HepG2 (cell line): ENCODE measurements at regions not wholly inside any gene's neighbourhood (a gene's known extent, or its start where the extent isn't known, plus 50 kb on each side); places are given as distances from the start of the nearest gene placed in this dataset.
A peak's percentile ranks its signal among the peaks of the same experiment; 100 is the strongest.

Source experiments
- EZH2 ChIP-seq: conservative IDR thresholded peaks from 2 replicates; pipeline ENCODE4 v1.6.1; 2012; ENCODE audit warnings: mild to moderate bottlenecking, low read depth, low read length, moderate library complexity
- KLF15 ChIP-seq: sonication (generic); formaldehyde crosslinking; IDR thresholded peaks from 2 replicates; pipeline ENCODE4 v1.8.1; 2023; ENCODE audit warnings: borderline replicate concordance, mild to moderate bottlenecking, inconsistent platforms, missing genetic modification reagents, mixed read lengths
- NAIF1 ChIP-seq: sonication (generic); formaldehyde crosslinking; IDR thresholded peaks from 2 replicates; pipeline ENCODE4 v1.5.0; 2020; ENCODE audit warnings: mild to moderate bottlenecking, missing genetic modification reagents, borderline replicate concordance
- NFIC ChIP-seq: IDR thresholded peaks from 2 replicates; pipeline ENCODE4 v1.6.1; 2012; ENCODE audit warnings: mild to moderate bottlenecking, low read length, inconsistent platforms
- PHF8 ChIP-seq: sonication (generic); formaldehyde crosslinking; IDR thresholded peaks from 2 replicates; pipeline ENCODE4 v1.5.0; 2020; ENCODE audit warnings: missing genetic modification reagents
- POLR2A ChIP-seq, 2 experiments: IDR thresholded peaks; 2 replicates each; pipeline ENCODE4 v1.6.1; 2011; ENCODE audit warnings: low read depth in 2 of 2, low read length in 2 of 2, mild to moderate bottlenecking in 1 of 2, moderate library complexity in 1 of 2; ENCODE audit not compliant: insufficient read depth in 1 of 2
- PPARG ChIP-seq: conservative IDR thresholded peaks from 2 replicates; pipeline ENCODE4 v1.6.1; 2016; ENCODE audit warnings: missing biosample characterization, missing genetic modification reagents
- TMF1 ChIP-seq: sonication (generic); formaldehyde crosslinking; IDR thresholded peaks from 2 replicates; pipeline ENCODE4 v1.8.1; 2022; ENCODE audit warnings: low read depth, missing genetic modification reagents
- TOPORS ChIP-seq: sonication (generic); formaldehyde crosslinking; IDR thresholded peaks from 2 replicates; pipeline ENCODE4 v1.8.0; 2023; ENCODE audit warnings: mild to moderate bottlenecking, missing genetic modification reagents
- ZKSCAN5 ChIP-seq: sonication (generic); formaldehyde crosslinking; IDR thresholded peaks from 2 replicates; pipeline ENCODE4 v1.5.1; 2020; ENCODE audit warnings: mild to moderate bottlenecking, missing genetic modification reagents
- ZMYM3 ChIP-seq: sonication (generic); formaldehyde crosslinking; IDR thresholded peaks from 2 replicates; pipeline ENCODE4 v1.5.1; 2020; ENCODE audit warnings: mild to moderate bottlenecking, missing genetic modification reagents
- ZNF225 ChIP-seq: sonication (generic); formaldehyde crosslinking; IDR thresholded peaks from 2 replicates; pipeline ENCODE4 v1.4.0; 2020; ENCODE audit warnings: mild to moderate bottlenecking, missing genetic modification reagents
- ZNF230 ChIP-seq: sonication (generic); formaldehyde crosslinking; IDR thresholded peaks from 2 replicates; pipeline ENCODE4 v1.4.0; 2020; ENCODE audit warnings: mild to moderate bottlenecking, missing genetic modification reagents
- ZNF367 ChIP-seq: sonication (generic); formaldehyde crosslinking; IDR thresholded peaks from 2 replicates; pipeline ENCODE4 v1.4.0; 2020; ENCODE audit warnings: missing genetic modification reagents, borderline replicate concordance
- ZNF619 ChIP-seq: sonication (generic); formaldehyde crosslinking; IDR thresholded peaks from 2 replicates; pipeline ENCODE4 v1.4.0; 2020; ENCODE audit warnings: mild to moderate bottlenecking, missing genetic modification reagents
- ZNF839 ChIP-seq: sonication (generic); formaldehyde crosslinking; IDR thresholded peaks from 2 replicates; pipeline ENCODE4 v1.4.0; 2020; ENCODE audit warnings: missing genetic modification reagents, mild to moderate bottlenecking, borderline replicate concordance
- ZSCAN31 ChIP-seq: sonication (generic); formaldehyde crosslinking; IDR thresholded peaks from 2 replicates; pipeline ENCODE4 v1.5.0; 2020; ENCODE audit warnings: low read depth, mild to moderate bottlenecking, missing genetic modification reagents
- TF ChIP-seq, protein P1 (sequence below): sonication (generic); formaldehyde crosslinking; IDR thresholded peaks from 2 replicates; pipeline ENCODE4 v1.4.0; 2020; ENCODE audit warnings: missing genetic modification reagents, borderline replicate concordance
- TF ChIP-seq, protein P2 (sequence below): sonication (generic); formaldehyde crosslinking; IDR thresholded peaks from 2 replicates; pipeline ENCODE4 v1.8.0; 2022; ENCODE audit warnings: missing genetic modification reagents, mild to moderate bottlenecking, moderate library complexity, borderline replicate concordance
- TF ChIP-seq, protein P3 (sequence below): sonication (generic); formaldehyde crosslinking; conservative IDR thresholded peaks from 2 replicates; pipeline ENCODE4 v1.4.0; 2020; ENCODE audit warnings: missing genetic modification reagents
- TF ChIP-seq, protein P4 (sequence below): sonication (generic); formaldehyde crosslinking; IDR thresholded peaks from 2 replicates; pipeline ENCODE4 v1.8.0; 2022; ENCODE audit warnings: missing genetic modification reagents, mild to moderate bottlenecking, inconsistent platforms, borderline replicate concordance
- TF ChIP-seq, protein P5 (sequence below): sonication (generic); formaldehyde crosslinking; IDR thresholded peaks from 2 replicates; pipeline ENCODE4 v1.8.0; 2022; ENCODE audit warnings: mild to moderate bottlenecking, missing genetic modification reagents, borderline replicate concordance

DNA sequence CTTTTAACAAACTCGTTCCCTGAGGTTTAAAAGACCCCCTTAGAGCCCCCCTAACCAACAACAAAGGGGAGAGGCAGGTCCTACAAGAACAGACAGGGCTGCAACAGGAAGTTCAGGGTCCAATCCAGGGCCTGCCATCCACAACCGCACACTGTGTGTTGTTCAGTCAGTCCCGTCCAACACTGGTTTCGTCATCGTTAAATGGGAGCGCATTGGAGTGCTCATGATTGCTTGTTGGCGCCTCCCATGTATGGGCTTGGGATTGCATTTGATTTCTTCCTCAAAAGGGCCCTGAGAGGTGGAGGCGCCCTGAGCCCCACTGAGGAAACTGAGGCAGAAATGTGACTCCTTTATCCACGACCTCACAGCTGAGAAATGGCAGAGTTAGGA, 174.1 kb downstream of the MN1 start (continued):
- TF ChIP-seq, protein P1, sequence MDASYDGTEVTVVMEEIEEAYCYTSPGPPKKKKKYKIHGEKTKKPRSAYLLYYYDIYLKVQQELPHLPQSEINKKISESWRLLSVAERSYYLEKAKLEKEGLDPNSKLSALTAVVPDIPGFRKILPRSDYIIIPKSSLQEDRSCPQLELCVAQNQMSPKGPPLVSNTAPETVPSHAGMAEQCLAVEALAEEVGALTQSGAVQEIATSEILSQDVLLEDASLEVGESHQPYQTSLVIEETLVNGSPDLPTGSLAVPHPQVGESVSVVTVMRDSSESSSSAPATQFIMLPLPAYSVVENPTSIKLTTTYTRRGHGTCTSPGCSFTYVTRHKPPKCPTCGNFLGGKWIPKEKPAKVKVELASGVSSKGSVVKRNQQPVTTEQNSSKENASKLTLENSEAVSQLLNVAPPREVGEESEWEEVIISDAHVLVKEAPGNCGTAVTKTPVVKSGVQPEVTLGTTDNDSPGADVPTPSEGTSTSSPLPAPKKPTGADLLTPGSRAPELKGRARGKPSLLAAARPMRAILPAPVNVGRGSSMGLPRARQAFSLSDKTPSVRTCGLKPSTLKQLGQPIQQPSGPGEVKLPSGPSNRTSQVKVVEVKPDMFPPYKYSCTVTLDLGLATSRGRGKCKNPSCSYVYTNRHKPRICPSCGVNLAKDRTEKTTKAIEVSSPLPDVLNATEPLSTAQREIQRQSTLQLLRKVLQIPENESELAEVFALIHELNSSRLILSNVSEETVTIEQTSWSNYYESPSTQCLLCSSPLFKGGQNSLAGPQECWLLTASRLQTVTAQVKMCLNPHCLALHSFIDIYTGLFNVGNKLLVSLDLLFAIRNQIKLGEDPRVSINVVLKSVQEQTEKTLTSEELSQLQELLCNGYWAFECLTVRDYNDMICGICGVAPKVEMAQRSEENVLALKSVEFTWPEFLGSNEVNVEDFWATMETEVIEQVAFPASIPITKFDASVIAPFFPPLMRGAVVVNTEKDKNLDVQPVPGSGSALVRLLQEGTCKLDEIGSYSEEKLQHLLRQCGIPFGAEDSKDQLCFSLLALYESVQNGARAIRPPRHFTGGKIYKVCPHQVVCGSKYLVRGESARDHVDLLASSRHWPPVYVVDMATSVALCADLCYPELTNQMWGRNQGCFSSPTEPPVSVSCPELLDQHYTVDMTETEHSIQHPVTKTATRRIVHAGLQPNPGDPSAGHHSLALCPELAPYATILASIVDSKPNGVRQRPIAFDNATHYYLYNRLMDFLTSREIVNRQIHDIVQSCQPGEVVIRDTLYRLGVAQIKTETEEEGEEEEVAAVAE (CRISPR knock-in tag): no peak
- TF ChIP-seq ZNF839 (CRISPR knock-in tag) (no peak), EZH2 (no peak), NAIF1 (CRISPR knock-in tag) (no peak), ZMYM3 (CRISPR knock-in tag) (no peak), PPARG (CRISPR knock-in tag) (no peak), ZNF619 (no peak), KLF15 (CRISPR knock-in tag) (no peak), TOPORS (no peak), POLR2A (IDR thresholded peaks at IDR 0.05; ENCODE audit: insufficient read depth in 1 of 2, low read depth in 2 of 2, low read length in 2 of 2) (no peak), TMF1 (CRISPR knock-in tag) (no peak), ZSCAN31 (CRISPR knock-in tag) (no peak), PHF8 (no peak), ZKSCAN5 (CRISPR knock-in tag) (no peak), NFIC (no peak), ZNF225 (CRISPR knock-in tag) (no peak), ZNF367 (CRISPR knock-in tag) (no peak), ZNF230 (CRISPR knock-in tag) (no peak)
- TF ChIP-seq, protein P2, sequence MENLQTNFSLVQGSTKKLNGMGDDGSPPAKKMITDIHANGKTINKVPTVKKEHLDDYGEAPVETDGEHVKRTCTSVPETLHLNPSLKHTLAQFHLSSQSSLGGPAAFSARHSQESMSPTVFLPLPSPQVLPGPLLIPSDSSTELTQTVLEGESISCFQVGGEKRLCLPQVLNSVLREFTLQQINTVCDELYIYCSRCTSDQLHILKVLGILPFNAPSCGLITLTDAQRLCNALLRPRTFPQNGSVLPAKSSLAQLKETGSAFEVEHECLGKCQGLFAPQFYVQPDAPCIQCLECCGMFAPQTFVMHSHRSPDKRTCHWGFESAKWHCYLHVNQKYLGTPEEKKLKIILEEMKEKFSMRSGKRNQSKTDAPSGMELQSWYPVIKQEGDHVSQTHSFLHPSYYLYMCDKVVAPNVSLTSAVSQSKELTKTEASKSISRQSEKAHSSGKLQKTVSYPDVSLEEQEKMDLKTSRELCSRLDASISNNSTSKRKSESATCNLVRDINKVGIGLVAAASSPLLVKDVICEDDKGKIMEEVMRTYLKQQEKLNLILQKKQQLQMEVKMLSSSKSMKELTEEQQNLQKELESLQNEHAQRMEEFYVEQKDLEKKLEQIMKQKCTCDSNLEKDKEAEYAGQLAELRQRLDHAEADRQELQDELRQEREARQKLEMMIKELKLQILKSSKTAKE (CRISPR knock-in tag): no peak
- TF ChIP-seq, protein P3, sequence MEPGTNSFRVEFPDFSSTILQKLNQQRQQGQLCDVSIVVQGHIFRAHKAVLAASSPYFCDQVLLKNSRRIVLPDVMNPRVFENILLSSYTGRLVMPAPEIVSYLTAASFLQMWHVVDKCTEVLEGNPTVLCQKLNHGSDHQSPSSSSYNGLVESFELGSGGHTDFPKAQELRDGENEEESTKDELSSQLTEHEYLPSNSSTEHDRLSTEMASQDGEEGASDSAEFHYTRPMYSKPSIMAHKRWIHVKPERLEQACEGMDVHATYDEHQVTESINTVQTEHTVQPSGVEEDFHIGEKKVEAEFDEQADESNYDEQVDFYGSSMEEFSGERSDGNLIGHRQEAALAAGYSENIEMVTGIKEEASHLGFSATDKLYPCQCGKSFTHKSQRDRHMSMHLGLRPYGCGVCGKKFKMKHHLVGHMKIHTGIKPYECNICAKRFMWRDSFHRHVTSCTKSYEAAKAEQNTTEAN: 0 out of 2 replicates have a peak, but pooled peaks have one; percentile 24
- TF ChIP-seq, protein P4, sequence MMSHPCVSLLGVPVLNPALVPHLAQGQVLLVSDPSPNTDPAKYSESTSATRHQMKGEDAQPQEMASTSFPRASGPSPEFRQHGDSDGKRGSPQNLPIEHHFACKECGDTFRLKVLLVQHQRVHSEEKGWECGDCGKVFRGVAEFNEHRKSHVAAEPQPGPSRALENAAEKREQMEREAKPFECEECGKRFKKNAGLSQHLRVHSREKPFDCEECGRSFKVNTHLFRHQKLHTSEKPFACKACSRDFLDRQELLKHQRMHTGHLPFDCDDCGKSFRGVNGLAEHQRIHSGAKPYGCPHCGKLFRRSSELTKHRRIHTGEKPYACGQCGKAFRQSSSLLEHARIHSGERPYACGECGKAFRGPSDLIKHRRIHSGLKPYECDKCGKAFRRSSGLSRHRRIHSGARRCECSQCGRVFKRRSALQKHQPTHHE (CRISPR knock-in tag): no peak
- TF ChIP-seq, protein P5, sequence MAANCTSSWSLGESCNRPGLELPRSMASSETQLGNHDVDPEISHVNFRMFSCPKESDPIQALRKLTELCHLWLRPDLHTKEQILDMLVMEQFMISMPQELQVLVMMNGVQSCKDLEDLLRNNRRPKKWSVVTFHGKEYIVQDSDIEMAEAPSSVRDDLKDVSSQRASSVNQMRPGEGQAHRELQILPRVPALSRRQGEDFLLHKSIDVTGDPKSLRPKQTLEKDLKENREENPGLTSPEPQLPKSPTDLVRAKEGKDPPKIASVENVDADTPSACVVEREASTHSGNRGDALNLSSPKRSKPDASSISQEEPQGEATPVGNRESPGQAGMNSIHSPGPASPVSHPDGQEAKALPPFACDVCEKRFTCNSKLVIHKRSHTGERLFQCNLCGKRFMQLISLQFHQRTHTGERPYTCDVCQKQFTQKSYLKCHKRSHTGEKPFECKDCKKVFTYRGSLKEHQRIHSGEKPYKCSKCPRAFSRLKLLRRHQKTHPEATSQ (CRISPR knock-in tag): no peak
